T-helper 2 cell (primary cell): ENCODE measurements at regions not wholly inside any gene's neighbourhood (a gene's known extent, or its start where the extent isn't known, plus 50 kb on each side); places are given as distances from the start of the nearest gene placed in this dataset.
"Not testable (repeated sequence)": the region's sequence is repeated elsewhere in the genome, so short reads cannot be mapped to it uniquely, and the experiment has no call there.

Experiments
- DNase-seq, 5 experiments: peaks; one replicate each; pipeline versions ENCODE4 v3.0.0 to v3.0.0-alpha.2; 2012 to 2022

DNA sequence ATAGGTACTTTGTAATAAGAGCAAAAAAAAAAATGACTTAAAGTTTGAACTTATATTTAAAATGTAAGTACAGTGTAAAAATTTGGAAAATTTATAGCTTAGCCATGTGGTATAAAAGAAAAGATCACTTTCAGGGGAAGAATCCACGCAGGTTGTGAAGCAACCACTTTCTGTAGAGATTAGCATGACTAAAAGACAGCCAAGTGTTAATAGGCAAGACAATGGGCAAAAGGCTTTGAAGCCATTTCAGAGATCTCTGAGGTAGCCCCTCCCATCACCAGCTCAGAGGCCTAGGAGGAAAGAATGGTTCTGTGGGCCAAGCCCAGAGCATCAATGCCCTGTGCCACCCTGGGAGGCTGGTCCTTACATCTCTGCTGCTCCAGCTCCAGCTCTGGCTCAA is 346.3 kb upstream of the CHD1 start:
- no peak for DNase-seq

DNA sequence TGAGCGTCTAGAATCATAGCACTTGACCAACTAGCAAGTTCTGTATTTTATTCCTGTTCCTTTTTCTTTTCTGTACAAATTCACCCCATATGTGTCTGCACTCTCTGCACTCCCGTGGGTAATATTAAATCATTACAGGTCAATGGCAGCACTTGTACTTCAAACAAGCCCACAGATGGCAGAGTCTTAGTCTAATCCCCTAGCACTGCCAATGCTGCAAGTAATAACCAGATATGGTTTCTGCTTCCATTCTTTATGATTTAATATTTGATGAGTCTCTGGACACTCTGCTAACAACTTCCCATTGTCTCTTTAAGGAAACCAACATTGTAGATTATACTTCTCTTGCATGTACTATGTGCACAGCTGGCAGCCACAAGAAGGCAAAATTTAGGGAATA is 343.8 kb upstream of the CHD1 start:
- DNase-seq = no peak

DNA sequence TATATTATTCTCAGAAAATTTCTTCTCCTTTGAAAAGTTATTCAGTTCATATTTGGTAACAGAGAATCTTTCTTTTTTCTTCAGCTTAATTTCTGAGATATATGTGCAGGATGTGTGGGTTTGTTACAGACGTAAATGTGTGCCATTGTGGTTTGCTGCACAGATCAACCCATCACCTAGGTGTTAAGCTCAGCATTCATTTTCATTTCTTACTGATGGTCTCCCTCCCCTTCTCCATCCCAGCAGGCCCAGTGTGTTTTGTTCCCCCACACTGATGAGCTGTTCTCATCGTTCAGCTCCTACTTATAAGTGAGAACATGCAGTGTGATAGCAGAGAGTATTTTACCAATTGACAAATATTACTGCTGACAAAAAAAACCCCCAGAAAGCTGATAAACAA is 330.0 kb upstream of the CHD1 start:
- peak in 2 of 5 experiments; percentile 42 to 74 for DNase-seq

DNA sequence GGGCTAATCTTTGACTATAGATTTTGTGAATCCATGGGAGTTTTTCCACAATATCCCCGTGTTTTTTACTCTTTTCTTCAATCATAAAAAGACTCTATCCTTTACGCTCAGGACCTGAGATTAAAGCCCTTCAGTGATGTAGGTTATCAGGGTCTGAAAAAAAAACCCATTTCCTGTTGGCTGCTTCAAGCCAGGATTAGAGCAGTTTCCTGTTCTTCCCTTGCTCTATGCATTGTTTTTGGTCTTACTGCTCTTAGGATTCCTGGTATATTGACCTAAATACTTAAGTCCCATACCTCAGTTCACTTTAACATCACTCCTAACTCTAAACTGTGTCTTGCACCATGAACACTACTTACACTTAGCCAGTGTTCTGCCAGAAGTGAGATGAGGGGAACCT is 319.3 kb upstream of the CHD1 start:
- DNase-seq = peak in 1 of 5 experiments; percentile 1

DNA sequence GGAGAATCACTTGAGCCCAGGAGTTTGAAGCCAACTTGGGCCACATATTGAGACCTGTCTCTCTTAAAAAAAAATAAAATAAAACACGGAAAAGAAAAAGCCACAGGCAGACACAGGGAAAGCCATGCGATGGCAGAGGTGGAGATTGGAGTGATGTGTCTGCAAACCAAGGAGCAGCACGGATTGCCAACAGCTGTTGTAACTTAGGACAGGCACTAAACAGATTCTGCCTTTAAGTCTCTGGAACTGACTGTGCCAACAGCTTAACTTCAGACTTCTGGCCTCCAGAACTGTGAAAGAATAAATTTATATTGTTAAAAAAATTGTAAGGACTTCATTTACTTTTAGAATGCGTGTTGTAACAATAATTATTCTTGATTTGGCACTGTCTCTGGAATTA is 318.5 kb upstream of the CHD1 start:
- DNase-seq = no peak

DNA sequence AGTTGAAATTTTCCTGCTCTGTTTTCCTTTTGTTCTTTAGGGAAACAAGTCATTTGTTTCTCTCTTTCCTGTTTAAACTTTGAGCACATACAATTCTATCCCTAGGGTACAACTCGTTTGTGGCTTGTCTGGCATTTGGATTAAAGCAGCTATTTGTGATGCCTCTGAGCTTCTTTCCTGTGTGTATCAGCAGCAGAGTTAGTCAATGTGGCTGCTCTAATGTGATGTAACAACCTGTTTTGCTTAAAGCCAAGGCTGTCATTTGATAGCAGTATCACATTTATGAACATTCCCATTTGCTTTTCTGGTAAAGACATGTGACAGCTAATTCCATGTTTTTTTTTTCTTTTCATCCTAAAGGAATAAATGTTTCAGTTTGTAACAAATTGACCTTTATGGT is 314.3 kb upstream of the CHD1 start:
- DNase-seq = no peak

DNA sequence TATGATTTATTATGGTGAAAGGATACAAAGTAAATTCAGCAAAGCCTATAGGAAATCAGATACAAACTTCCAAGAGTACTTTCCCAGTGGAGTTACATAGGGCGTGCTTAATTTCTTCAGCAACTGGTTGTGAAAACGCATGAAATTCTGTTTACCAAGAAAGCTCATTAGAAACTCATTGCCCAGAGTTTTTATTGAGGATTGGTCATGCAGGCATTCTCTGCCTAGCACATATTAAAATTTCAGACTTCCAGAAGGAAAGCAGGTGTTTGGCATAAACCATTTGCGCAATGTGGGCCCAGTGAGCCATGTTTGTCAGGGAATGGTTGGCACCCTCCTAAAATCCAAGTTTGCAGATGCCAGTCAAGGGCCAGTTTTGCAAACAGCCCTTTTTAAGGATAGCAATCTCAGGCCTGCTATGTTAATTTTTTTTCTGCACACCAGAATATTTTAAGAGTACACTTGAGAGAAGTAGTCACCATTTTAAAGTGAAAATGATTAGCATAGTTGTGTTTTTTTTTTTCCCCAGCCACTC is 311.1 kb upstream of the CHD1 start:
- DNase-seq = no peak

DNA sequence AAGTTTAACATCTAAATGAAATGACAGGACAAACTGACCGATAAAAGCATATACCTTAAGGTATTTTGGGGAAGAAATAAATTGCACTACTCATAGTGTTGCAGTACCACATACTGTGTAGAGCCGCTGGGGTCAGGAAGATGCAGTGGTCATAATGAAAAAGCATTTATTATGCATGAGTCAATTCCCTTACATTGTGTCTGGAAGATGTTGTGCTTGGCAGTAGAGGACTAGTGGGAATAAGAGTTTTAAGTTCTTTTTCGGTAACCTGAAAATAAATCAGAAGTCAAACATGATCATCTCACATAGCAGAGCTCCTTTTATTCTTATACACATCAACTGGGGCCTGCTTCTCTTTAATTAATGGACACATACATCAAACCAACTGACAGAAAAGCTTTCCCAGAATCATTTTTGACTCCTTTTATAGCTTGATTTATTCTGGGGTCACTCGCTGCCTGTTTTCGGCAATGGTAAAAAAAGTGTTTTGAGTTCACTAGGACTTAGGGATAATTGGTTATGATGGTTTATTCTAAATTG is 262.5 kb upstream of the CHD1 start:
- DNase-seq = no peak

DNA sequence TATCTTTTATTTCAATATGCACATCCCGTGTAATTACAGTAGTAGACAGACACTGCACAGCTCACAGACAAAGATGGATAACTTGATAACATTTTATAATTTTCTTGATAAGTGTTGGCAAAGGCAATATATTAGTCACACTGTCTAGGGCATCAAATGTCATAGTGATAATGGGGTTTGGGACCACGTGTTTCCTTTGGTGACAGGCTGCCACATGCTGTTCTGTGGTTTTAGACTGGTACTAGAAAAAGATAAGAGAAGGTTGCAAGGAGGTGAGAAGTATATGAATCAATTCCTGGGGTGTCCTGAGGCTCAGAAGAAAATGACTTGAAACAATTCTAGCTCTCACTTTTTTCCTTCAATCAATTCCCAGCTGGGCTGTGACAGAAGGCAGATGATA is 258.8 kb upstream of the CHD1 start:
- peak in 2 of 5 experiments; percentile 16 to 87 for DNase-seq

DNA sequence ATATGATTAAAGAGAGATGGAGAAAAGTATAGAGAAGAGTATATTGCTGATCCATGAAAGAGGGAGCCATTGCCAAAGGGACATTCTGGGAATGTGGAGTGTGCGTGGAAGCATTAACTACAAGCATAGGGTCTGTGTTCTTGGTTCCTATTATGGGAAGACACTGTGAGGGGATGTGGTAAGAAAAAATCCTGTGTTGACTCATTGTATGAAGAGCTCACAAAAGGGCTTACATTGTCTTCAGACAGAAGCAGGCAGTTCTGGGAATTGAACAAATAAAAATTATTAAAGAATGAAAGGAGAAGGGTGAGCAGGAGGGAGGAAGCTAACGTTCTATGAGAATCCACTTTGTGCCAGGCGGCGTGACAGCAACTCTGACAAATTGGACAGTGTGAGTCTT is 250.4 kb upstream of the CHD1 start:
- no peak for DNase-seq

DNA sequence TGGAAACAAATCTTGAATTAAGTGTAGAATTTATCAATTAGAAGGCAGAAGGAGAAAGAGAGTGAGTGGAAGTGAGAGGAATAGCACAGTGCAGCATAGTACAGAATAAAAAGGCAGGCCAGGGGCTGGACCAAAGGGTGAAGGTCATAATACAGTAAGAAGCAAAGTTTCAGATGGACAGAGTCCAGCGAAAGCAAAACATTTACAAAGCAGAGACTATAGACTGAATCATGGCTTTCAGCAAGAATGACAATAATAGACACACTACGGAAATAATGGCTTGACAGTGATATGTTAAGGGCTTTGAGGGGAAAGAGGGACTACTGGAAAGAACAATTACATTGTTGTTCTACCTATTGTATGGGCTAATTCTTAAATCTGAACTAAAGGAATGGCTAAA is 249.0 kb upstream of the CHD1 start:
- DNase-seq = no peak

DNA sequence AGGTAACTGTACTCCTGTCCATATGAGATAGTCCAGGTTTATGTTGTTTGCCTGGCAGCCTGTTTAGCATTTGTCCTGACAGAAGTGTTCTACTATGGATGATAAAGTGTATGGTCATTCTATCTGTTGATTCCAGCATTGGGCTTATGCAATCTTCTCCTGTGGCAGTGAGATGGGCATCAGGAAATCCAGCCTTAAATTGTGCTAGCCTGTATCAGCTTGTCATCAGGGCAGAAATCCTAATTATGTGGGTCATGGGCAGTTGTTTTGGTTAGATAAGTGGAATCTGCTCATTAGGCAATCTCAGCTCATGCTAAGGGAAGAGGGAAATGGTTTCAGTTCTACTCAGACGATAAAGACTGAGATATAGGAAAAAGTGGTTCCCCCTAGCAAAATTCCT is 247.4 kb upstream of the CHD1 start:
- DNase-seq = no peak

DNA sequence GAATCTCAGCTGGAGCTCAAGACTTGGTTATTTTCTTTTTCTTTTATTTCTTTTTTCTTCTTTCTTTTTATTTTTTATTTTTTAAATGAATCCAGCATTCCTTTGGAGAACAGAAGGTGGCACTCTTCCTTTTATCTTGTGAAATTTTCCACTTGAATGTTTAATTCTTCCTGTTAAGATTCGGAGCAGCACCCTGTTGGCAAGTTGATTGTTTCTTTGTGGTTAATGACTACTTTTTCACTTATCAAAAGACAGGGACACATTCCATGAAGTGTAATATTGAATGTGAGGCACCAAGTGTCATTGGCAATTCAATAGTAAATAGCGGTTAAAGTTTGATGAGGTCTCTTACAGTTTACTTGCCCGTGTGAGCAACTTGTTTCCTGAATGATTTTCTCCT is 240.5 kb upstream of the CHD1 start:
- no peak for DNase-seq

DNA sequence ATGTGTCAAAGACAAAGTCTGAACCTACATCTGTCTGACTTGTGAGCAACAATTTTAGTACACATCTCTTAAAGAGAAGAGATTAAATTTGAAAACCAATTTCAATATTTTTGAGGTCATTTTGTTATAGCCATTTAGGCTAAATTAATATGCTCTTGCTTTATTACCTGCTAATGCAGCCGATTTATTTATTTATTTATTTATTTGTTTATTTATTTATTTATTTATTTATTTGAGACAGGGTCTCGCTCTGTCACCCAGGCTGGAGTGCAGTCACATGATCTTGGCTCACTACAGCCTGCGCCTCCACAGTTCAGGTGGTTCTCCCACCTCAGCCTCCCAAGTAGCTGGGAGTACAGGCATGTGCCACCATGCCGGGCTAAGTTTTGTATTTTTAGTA is 232.7 kb upstream of the CHD1 start:
- not testable (repeated sequence) for DNase-seq

DNA sequence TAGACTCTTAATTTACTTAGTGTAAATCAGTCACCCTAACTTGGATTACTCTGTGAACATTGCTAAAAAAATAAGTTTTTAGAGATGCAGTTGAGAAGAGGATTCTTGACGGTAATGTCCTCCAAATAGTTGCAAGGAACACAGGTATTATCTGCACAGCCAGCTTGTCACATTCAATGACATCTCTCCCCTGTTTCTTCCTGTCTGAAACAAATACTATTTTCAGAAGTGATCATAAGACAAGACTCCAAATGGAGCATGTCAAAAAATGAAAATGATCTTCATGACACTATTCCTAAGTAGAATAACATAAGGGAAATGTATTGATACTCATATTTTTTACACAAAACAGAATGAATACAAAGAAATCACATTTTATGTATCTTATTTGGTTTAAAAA is 227.9 kb upstream of the CHD1 start:
- no peak for DNase-seq

DNA sequence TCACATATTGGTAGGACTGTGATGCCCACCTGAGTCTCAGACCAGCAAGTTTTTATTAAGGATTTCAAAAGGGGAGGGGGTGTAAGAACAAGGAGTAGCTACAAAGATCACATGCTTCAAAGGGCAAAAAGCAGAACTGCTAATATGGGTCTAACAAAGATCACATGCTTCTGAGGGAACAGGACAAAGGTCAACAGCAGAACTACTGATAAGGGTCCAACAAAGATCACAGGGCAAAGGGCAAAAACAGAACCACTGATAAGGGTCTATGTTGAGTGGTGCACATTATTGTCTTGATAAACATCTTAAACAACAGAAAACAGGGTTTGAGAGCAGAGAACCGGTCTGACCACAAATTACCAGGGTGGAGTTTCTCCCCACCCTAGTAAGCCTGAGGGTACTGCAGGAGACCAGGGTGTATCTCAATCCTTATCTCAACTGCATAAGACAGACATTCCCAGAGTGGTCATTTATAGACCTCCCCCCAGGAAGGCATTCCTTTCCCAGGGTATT is 214.5 kb upstream of the CHD1 start:
- DNase-seq = not testable (repeated sequence)

DNA sequence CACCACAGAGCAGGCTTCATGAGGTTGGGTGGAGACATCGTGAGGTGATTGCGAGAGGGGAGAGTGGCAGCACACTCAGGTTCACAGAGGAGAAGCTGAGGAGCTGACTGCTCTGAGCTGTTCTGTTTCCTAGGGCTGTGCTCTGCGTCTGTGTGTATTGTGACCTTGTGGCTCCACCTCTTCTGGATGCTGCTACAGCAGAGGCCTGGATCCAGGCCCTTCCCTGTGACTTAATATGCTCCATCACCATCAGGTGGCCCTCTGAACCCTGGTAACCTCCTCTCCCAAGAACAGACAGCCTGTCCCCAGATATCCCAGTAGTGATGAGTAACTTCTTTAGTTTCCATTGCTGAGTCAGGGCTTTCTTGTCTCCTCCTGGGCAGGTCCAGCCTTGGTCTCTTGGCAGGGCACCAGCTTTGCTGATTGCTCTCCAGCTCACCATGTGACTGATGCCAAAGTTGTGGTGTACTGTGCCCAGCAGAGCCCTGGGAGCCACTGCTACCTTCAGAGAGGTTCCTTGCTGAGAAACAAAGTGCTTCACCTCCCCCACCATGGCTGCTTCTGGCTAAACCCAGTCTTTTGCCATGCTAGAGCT is 212.8 kb upstream of the CHD1 start:
- DNase-seq = no peak

DNA sequence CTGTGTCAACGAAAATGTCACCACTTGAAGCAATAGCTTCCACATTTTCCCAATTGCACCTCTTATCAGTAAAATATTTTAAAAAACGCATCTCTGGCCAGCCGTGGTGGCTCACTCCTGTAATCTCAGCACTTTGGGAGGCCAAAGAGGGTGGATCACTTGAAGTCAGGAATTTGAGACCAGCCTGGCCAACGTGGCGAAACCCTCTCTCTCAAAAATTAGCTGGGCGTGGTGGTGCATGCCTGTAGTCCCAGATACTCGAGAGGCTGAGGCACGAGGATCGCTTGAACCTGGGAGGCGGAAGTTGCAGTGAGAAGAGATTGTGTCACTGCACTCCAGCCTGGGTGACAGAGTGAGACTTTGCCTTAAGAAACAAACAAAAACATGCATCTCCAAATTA is 210.1 kb upstream of the CHD1 start:
- no peak for DNase-seq

DNA sequence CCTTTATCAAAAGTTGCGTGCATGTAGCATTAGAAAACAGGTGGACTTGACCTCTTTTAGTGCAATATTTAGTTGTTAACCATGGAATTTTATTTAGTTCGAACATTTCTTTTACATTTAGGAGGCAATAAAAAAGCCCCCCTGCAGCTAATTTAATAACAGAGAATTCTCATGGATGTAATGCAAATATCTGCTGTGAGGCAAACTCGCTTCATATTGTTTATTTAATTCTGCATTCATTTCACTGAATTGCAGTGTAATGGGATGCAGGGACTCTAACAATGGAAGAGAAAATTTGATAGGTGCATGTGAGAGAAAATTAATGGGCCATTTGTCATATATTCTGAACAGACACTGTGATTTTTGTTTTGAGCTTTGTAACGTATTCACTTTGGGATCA is 205.1 kb upstream of the CHD1 start:
- DNase-seq = no peak

DNA sequence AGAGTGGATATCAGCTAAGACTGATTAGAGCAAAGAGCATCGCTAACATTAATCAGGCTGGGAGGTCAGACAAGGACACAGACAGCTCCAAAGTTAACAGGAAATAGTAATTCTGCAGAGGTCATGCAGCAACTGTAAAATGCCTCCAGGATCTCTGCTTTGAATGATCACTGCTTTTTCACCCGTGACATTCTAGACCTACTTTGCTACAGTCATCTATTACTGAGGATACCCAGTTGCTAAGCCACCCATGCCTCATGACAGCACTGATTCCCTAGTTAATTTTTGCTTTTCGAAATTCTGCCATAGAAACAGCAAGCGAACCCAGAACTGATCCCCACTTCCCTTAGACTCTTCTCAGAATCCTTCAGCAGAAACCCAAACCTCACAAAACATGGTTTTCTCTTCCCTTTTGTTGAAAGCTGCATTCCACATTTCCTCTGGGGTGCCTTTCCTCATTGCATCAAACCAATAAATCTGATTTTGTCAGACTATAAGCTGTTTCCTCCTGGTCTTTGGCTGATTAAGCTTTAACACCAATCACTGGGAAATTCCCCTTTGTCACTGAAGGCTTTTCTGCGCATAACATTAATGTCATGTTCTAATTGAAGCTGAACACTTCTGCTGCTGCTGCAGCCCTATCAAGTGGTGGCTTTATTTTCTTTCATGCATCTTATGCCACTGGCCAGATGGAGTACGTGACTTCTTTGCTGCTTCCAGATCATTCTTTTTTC is 201.1 kb upstream of the CHD1 start:
- no peak for DNase-seq

DNA sequence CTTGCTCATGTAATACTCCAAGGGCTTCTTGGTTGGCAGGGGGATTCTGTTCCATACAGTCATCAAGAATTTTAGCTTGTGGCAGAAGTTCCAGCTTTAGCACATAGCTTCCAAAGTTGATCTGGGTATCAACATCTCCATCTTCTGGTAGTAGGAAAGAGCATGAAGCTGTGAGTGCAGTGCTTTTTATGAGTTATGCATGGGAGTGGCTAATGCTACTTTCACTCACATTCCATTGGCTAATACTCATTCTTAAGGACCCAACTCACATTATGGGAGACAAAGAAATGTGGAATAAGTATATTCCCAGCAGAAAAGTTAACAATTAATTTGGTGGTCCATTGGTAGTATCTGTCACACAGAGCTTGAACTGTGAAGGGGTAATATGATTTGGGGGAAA is 194.2 kb upstream of the CHD1 start:
- DNase-seq = no peak

DNA sequence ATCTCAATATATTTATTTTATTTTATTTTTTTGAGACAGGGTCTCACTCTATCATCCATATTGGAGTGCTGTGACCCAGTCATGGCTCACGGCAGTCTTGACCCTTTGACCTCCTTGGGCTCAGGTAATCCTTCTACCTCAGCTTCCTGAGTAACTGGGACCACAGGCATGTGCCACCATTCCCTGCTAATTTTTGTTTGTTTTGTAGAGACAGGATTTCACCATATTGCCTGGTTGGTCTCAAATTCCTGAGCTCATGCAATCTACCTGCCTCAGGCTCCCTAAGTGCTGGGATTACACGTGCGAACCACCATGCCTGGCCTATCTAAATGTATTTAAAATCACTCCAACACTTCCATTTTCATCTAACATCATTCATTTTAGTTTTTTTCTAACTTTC is 190.5 kb upstream of the CHD1 start:
- DNase-seq = no peak

DNA sequence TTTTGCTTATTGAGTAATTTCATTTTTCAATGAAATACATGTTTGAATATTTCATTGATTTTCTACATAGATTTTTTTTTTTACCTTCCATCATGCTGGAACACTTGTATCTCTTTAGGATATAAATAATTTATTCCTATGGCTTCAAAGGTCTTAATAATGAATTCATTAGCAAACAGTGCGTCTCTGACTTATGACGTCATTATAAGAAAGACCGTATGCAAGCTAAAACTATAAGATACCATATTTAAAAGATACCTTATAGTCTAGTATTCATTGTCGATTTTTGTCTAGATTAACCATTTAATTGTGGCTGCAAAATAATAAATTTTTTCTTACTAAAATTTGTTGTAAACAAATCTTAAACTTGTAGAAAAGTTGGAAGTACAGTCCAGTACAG is 187.7 kb upstream of the CHD1 start:
- no peak for DNase-seq

DNA sequence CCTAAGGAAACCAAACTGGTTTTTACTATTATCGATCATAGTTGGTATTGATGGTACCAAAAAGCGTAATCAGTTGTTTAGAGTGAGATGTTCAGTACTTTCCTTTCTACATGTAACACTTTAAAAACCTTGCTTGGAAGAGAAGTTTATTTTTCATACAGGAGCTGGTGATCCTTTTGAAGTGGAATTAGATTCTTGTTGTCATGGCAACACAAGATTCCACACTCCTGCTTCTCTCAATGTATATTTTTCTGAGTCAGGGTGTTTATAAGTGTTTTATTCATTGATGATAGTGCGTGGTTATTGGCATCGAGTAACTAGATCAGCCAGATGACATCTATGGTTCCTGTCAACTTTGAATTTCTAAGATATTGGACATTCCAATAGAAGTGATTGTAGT is 181.1 kb upstream of the CHD1 start:
- DNase-seq = no peak
